WTC11 (cell line): ENCODE measurements at regions not wholly inside any gene's neighbourhood (a gene's known extent, or its start where the extent isn't known, plus 50 kb on each side); places are given as distances from the start of the nearest gene placed in this dataset.

Experiments used
- ATAC-seq: fragments of 200-7000 bp; cut with Tn5 transposase; 2 replicates; pipeline ENCODE4 v1.10.0; 2021; ENCODE audit warnings: mild to moderate bottlenecking, moderate library complexity
- CTCF ChIA-PET: fragments of 300-600 bp; sonication (Branson Sonifier 250); formaldehyde crosslinking; loops from one replicate; lab custom pipeline; 2021; ENCODE audit warnings: antibody characterized with exemption; lab: Charles Lee
- POLR2A ChIA-PET: fragments of 350-600 bp; sonication (Branson Sonifier 250); formaldehyde crosslinking; loops from one replicate; lab custom pipeline; 2021; ENCODE audit warnings: antibody characterized with exemption; lab: Charles Lee
- DNase-seq: peaks from one replicate; pipeline ENCODE4 v3.0.0; 2021; ENCODE audit warnings: low spot score
- H3K27ac Mint-ChIP-seq: 2 replicates; pipeline ENCODE4 v1.8.0; 2021; ENCODE audit warnings: mixed read lengths
- H3K27me3 Mint-ChIP-seq: 2 replicates; pipeline ENCODE4 v1.8.0; 2021; ENCODE audit warnings: low read depth, mild to moderate bottlenecking, moderate library complexity, mixed read lengths
- H3K36me3 Mint-ChIP-seq: 2 replicates; pipeline ENCODE4 v1.8.0; 2021; ENCODE audit warnings: mixed read lengths
- H3K4me1 Mint-ChIP-seq: 2 replicates; pipeline ENCODE4 v1.8.0; 2022; ENCODE audit warnings: mixed read lengths
- H3K4me3 Mint-ChIP-seq: 2 replicates; pipeline ENCODE4 v1.8.0; 2021; ENCODE audit warnings: mild to moderate bottlenecking, moderate library complexity, mixed read lengths
- H3K9me3 Mint-ChIP-seq: 2 replicates; pipeline ENCODE4 v1.8.0; 2021; ENCODE audit warnings: mixed read lengths
- AFF4 ChIP-seq: sonication (generic); formaldehyde crosslinking; IDR thresholded peaks from 2 replicates; pipeline ENCODE4 v1.8.1; 2023; ENCODE audit warnings: mild to moderate bottlenecking, missing genetic modification reagents, borderline replicate concordance
- AR ChIP-seq: fragments of 250-450 bp; sonication (Bioruptor Pico); IDR thresholded peaks from 2 replicates; pipeline ENCODE4 v1.9.0; 2021; ENCODE audit warnings: mild to moderate bottlenecking
- ATF2 ChIP-seq: sonication (generic); formaldehyde crosslinking; IDR thresholded peaks from 2 replicates; pipeline ENCODE4 v1.8.1; 2022; ENCODE audit warnings: low read depth, missing genetic modification reagents, borderline replicate concordance
- ATF3 ChIP-seq: sonication (generic); formaldehyde crosslinking; conservative IDR thresholded peaks from 2 replicates; pipeline ENCODE4 v1.8.1; 2022; ENCODE audit warnings: mild to moderate bottlenecking, missing genetic modification reagents
- ATF6 ChIP-seq: sonication (generic); formaldehyde crosslinking; IDR thresholded peaks from 2 replicates; pipeline ENCODE4 v1.8.1; 2023; ENCODE audit warnings: mild to moderate bottlenecking, missing genetic modification reagents
- CTCF ChIP-seq: fragments of 200-600 bp; IDR thresholded peaks from 2 replicates; pipeline ENCODE4 v1.8.0; 2022; ENCODE audit warnings: antibody characterized with exemption
- ELF4 ChIP-seq: sonication (generic); formaldehyde crosslinking; IDR thresholded peaks from 2 replicates; pipeline ENCODE4 v1.8.1; 2022; ENCODE audit warnings: low read depth, mild to moderate bottlenecking, moderate library complexity, missing genetic modification reagents
- ERG ChIP-seq: fragments of 250-450 bp; sonication (Bioruptor Pico); IDR thresholded peaks from 2 replicates; pipeline ENCODE4 v1.8.0; 2021; ENCODE audit warnings: mild to moderate bottlenecking
- ESRRA ChIP-seq: sonication (generic); formaldehyde crosslinking; IDR thresholded peaks from 2 replicates; pipeline ENCODE4 v1.8.1; 2022; ENCODE audit warnings: mild to moderate bottlenecking, missing genetic modification reagents, borderline replicate concordance
- FOXP1 ChIP-seq: sonication (generic); formaldehyde crosslinking; IDR thresholded peaks from 2 replicates; pipeline ENCODE4 v1.8.0; 2022; ENCODE audit warnings: missing genetic modification reagents, mild to moderate bottlenecking, moderate library complexity, borderline replicate concordance
- KAT7 ChIP-seq: sonication (generic); formaldehyde crosslinking; IDR thresholded peaks from 2 replicates; pipeline ENCODE4 v1.8.1; 2023; ENCODE audit warnings: missing genetic modification reagents, mild to moderate bottlenecking, borderline replicate concordance
- MYBL2 ChIP-seq: sonication (generic); formaldehyde crosslinking; IDR thresholded peaks from 2 replicates; pipeline ENCODE4 v1.8.1; 2023; ENCODE audit warnings: mild to moderate bottlenecking, moderate library complexity, missing genetic modification reagents
- NFYB ChIP-seq: sonication (generic); formaldehyde crosslinking; conservative IDR thresholded peaks from 2 replicates; pipeline ENCODE4 v1.8.0; 2022; ENCODE audit warnings: low read depth, missing genetic modification reagents
- OVOL2 ChIP-seq: fragments of 250-450 bp; sonication (Bioruptor Pico); IDR thresholded peaks from 2 replicates; pipeline ENCODE4 v1.9.0; 2021; ENCODE audit warnings: mild to moderate bottlenecking, borderline replicate concordance
- SMAD3 ChIP-seq: sonication (generic); formaldehyde crosslinking; IDR thresholded peaks from 2 replicates; pipeline ENCODE4 v1.8.0; 2022; ENCODE audit warnings: missing genetic modification reagents, mild to moderate bottlenecking, borderline replicate concordance
- SOX15 ChIP-seq: fragments of 250-450 bp; sonication (Bioruptor Pico); IDR thresholded peaks from 2 replicates; pipeline ENCODE4 v1.9.0; 2021; ENCODE audit warnings: mild to moderate bottlenecking
- TCF7 ChIP-seq: sonication (generic); formaldehyde crosslinking; IDR thresholded peaks from 2 replicates; pipeline ENCODE4 v1.8.0; 2022; ENCODE audit warnings: mild to moderate bottlenecking, low read depth, missing genetic modification reagents, moderate library complexity
- TEAD4 ChIP-seq: sonication (generic); formaldehyde crosslinking; IDR thresholded peaks from 2 replicates; pipeline ENCODE4 v1.8.0; 2022; ENCODE audit warnings: mild to moderate bottlenecking, missing genetic modification reagents
- ZNF232 ChIP-seq: sonication (generic); formaldehyde crosslinking; IDR thresholded peaks from 2 replicates; pipeline ENCODE4 v1.8.0; 2022; ENCODE audit warnings: mild to moderate bottlenecking, missing genetic modification reagents
- ZNF396 ChIP-seq: fragments of 250-450 bp; sonication (Bioruptor Pico); IDR thresholded peaks from 2 replicates; pipeline ENCODE4 v1.8.0; 2021; ENCODE audit warnings: mild to moderate bottlenecking, moderate library complexity, borderline replicate concordance

- no peak for TF ChIP-seq ATF3
- TF ChIP-seq ELF4 (CRISPR knock-in tag): no peak
- no peak for TF ChIP-seq ATF2 (CRISPR knock-in tag)
- no peak for TF ChIP-seq CTCF
- TF ChIP-seq ATF6 (CRISPR knock-in tag): no peak
- no peak for TF ChIP-seq OVOL2 (CRISPR knock-in tag)
Observed at GRCh38 chr7:93004906-93005305, 112.9 kb downstream of the SAMD9 start (continued).

GRCh38 chr7:92997719-92998118 lies 120.1 kb downstream of the SAMD9 start:
- TF ChIP-seq TEAD4 (CRISPR knock-in tag) (no peak), SMAD3 (CRISPR knock-in tag) (no peak), TCF7 (CRISPR knock-in tag) (no peak), FOXP1 (CRISPR knock-in tag) (no peak), KAT7 (CRISPR knock-in tag) (no peak), AR (CRISPR knock-in tag) (no peak), ZNF396 (CRISPR knock-in tag) (no peak), ZNF232 (CRISPR knock-in tag) (no peak), MYBL2 (CRISPR knock-in tag) (no peak), AFF4 (no peak), NFYB (CRISPR knock-in tag) (no peak), ERG (CRISPR knock-in tag) (no peak), SOX15 (CRISPR knock-in tag) (no peak), ESRRA (CRISPR knock-in tag) (no peak), ATF2 (CRISPR knock-in tag) (no peak)
- ChIA-PET CTCF (no interaction called here), POLR2A (no interaction called here)
- H3K4me1 Mint-ChIP-seq: peaks cover 3% of the 10 kb centered on the region
- no peaks in the 10 kb centered on the region for H3K36me3 Mint-ChIP-seq
- no peak overlapping the region for H3K27ac Mint-ChIP-seq
- H3K27me3 Mint-ChIP-seq: peaks cover 9% of the 10 kb centered on the region
- no peak overlapping the region for H3K4me3 Mint-ChIP-seq
- DNase-seq (no peak), ATAC-seq (no peak)
- no peaks in the 10 kb centered on the region for H3K9me3 Mint-ChIP-seq
